ENCODE measurements at regions not wholly inside any gene's neighbourhood (a gene's known extent, or its start where the extent isn't known, plus 50 kb on each side); places are given as distances from the start of the nearest gene placed in this dataset.

- no peaks in the 10 kb centered on the region for H3K9me3 ChIP-seq (ENCODE audit: low read depth)
- no peak for DNase-seq (ENCODE audit: low read depth in 1 of 2, low spot score in 1 of 2)
- no peak for TF ChIP-seq CTCF (IDR thresholded peaks at IDR 0.05; ENCODE audit: low read depth, low read length)
These were observed 157.1 kb downstream of the GPAM start for GRCh38 chr10:112026438-112026837.

GRCh38 chr10:112027731-112028280, 155.8 kb downstream of the GPAM start:
- no peak for TF ChIP-seq CTCF (IDR thresholded peaks at IDR 0.05; ENCODE audit: low read depth, low read length)
- Histone ChIP-seq H3K9me3 (ENCODE audit: low read depth) (no peaks in the 10 kb centered on the region), H3K36me3 (no peaks in the 10 kb centered on the region), H3K4me1 (ENCODE audit: low read depth) (no peaks in the 10 kb centered on the region), H3K27me3 (no peaks in the 10 kb centered on the region), H3K4me3 (no peak overlapping the region), H3K27ac (no peak overlapping the region)
- DNase-seq (ENCODE audit: low read depth in 1 of 2, low spot score in 1 of 2): no peak

More at GRCh38 chr10:112026438-112026837, 157.1 kb downstream of the GPAM start:
- H3K27me3 ChIP-seq: no peaks in the 10 kb centered on the region
- H3K36me3 ChIP-seq: no peaks in the 10 kb centered on the region
- no peaks in the 10 kb centered on the region for H3K4me1 ChIP-seq (ENCODE audit: low read depth)
- no peak overlapping the region for H3K4me3 ChIP-seq
- H3K27ac ChIP-seq: no peak overlapping the region

GRCh38 chr10:112030431-112030830, 153.1 kb downstream of the GPAM start:
- H3K9me3 ChIP-seq (ENCODE audit: low read depth): no peaks in the 10 kb centered on the region

GRCh38 chr10:112039823-112040222, 143.7 kb downstream of the GPAM start:
- Histone ChIP-seq H3K27ac (no peak overlapping the region), H3K27me3 (no peaks in the 10 kb centered on the region), H3K36me3 (no peaks in the 10 kb centered on the region), H3K4me1 (ENCODE audit: low read depth) (no peaks in the 10 kb centered on the region), H3K9me3 (ENCODE audit: low read depth) (no peaks in the 10 kb centered on the region), H3K4me3 (no peak overlapping the region)
- no peak for DNase-seq (ENCODE audit: low read depth in 1 of 2, low spot score in 1 of 2)
- no peak for TF ChIP-seq CTCF (IDR thresholded peaks at IDR 0.05; ENCODE audit: low read depth, low read length)

More at GRCh38 chr10:112030431-112030830, 153.1 kb downstream of the GPAM start:
- Histone ChIP-seq H3K36me3 (no peaks in the 10 kb centered on the region), H3K27me3 (no peaks in the 10 kb centered on the region), H3K4me3 (no peak overlapping the region), H3K4me1 (ENCODE audit: low read depth) (no peaks in the 10 kb centered on the region), H3K27ac (no peak overlapping the region)
- no peak for TF ChIP-seq CTCF (IDR thresholded peaks at IDR 0.05; ENCODE audit: low read depth, low read length)
- no peak for DNase-seq (ENCODE audit: low read depth in 1 of 2, low spot score in 1 of 2)

GRCh38 chr10:112040696-112041095, 142.9 kb downstream of the GPAM start:
- no peak for DNase-seq (ENCODE audit: low read depth in 1 of 2, low spot score in 1 of 2)
- no peak for TF ChIP-seq CTCF (IDR thresholded peaks at IDR 0.05; ENCODE audit: low read depth, low read length)

More at GRCh38 chr10:112040696-112041095, 142.9 kb downstream of the GPAM start:
- no peaks in the 10 kb centered on the region for H3K36me3 ChIP-seq
- no peaks in the 10 kb centered on the region for H3K27me3 ChIP-seq
- H3K9me3 ChIP-seq (ENCODE audit: low read depth): no peaks in the 10 kb centered on the region
- H3K4me1 ChIP-seq (ENCODE audit: low read depth): no peaks in the 10 kb centered on the region
- H3K4me3 ChIP-seq: no peak overlapping the region
- H3K27ac ChIP-seq: no peak overlapping the region

Measured in cardiac muscle cell (in vitro differentiated cells and primary cell).